ENCODE measurements at regions not wholly inside any gene's neighbourhood (a gene's known extent, or its start where the extent isn't known, plus 50 kb on each side); places are given as distances from the start of the nearest gene placed in this dataset.
"Not testable (repeated sequence)": the region's sequence is repeated elsewhere in the genome, so short reads cannot be mapped to it uniquely, and the experiment has no call there.

DNA sequence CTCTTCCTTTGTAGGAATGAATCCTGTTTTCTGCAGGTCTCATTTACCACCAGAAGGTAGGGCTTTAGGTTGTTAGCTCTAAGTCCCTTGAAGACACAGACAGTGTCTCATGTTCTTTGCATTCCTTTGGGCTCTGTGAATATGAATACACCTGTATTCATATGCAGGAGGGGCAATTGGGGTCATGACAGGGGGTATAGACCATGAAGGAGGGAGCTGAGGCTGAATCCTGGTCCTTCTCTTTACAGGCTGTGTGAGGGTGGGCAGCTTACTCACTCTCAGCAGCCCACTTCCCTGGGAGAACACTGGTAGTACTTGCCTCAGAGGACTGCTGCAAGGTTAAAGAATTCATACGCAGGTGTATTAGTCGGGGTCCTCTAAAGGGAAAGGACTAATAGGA lies 267.2 kb upstream of the MGMT start:
- no peak for DNase-seq

GRCh38 chr10:129203819-129204218 lies 263.2 kb upstream of the MGMT start:
- no peak for DNase-seq

GRCh38 chr10:129207297-129207696 lies 259.7 kb upstream of the MGMT start:
- DNase-seq: no peak

DNA sequence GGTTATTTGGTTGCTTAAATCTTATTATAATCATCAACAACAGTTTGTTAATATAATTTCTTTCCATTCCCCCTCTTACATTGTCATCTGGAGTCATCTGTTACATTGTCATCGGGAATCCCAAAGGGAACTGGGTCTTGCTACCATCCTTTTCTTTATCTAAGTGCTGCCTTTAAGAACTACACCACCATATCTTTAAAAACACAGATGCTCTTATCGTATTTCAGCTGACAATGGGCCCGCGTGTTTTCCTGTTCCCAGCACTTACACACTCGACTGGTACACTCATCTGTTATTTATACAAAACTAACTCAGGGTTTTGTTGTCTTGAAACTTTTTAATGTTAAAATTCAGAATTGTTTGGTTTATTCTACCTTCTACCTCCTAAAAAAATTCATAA lies 256.2 kb upstream of the MGMT start:
- no peak for DNase-seq

- no peak for DNase-seq
Measured at GRCh38 chr10:129213256-129213655, 253.8 kb upstream of the MGMT start.

DNA sequence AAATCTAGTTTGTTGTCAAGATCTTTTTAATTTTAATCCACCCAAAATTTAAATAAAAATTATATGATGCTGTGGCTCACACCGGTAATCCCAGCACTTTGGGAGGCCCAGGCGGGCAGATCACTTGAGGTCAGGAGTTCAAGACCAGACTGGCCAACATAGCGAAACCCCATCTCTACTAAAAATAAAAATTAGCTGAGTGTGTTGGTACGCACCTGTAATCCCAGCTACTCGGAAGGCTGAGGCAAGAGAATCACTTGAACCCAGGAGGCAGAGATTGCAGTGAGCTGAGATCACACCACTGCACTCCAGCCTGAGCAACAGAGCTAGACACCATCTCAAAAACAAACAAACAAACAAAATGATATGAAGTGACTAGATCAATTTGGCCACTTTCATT lies 253.0 kb upstream of the MGMT start:
- DNase-seq: not testable (repeated sequence)

DNA sequence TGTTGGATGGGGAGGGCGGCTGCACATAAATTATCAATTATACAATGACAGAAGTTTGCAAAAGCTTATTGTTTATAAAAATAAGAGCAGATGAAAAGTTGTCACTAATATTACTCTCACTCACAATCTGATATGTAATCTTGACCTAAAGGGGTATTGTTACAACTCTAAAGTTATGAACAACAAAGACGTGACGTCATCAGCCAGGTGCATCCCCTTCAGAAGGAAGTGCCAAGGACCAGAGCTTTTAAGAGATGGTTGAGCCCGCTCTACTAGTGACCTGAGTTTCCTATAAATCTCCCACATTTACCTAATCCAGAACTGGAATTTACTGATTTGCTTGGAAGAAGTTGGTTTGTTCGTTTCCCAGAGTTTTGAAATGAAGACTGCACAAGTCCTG lies 247.7 kb upstream of the MGMT start:
- DNase-seq: no peak

DNA sequence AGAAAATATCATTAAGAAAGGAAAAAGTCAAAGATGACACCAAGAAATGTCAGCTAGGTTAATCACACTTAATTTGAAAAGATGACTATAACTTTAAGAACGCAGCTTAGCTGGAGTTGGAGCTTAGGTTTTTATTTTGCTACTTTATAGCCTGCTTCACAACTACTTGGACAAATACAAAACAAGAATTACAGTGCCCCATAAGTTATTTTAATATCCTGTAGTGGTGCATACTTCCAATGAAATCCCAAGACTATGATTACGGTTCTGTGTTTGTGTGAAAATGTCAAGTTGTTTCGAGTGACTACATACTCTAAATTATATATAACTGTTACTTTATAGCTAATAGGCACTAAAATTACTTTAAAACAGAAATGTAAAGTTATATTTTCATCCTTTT lies 244.6 kb upstream of the MGMT start:
- no peak for DNase-seq

DNA sequence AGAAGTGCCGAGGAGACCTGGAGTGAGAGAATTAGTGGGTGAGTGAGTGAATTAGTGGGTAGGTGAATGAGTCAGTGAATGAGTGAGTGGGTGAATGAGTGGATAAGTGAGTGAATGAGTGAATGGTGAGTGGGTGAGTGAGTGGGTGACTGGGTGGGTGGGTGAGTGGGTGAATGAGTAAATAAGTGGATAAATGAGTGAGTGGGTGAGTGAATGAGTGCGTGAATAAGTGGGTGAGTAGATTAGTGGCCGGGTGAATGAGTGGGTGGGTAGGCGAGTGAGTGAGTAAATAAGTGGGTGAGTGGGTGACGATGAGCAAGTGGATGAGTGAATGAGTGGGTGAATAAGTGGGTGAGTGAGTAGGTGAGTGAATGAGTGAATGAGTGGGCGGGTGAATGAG lies 243.7 kb upstream of the MGMT start:
- DNase-seq: no peak

GRCh38 chr10:129224065-129224464 lies 243.0 kb upstream of the MGMT start:
- no peak for DNase-seq

DNA sequence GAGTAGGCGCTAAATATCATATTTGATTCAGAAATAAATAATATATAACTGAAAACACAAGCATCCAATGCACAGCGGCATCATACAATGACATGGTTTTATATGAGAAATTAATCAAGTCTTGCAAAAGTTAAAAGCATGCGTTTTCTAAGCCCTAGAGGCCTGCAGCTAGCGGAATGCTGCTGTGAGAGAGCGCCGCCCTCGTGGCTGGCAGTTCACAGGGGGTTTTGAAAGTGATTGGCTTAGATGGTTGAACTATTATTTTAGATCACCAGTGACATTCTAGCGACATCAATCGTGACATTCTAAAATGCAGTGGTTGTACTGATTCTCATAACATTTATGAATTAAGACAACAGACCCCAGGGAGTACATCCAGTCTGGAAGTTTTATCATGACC lies 235.2 kb upstream of the MGMT start:
- DNase-seq: no peak

DNA sequence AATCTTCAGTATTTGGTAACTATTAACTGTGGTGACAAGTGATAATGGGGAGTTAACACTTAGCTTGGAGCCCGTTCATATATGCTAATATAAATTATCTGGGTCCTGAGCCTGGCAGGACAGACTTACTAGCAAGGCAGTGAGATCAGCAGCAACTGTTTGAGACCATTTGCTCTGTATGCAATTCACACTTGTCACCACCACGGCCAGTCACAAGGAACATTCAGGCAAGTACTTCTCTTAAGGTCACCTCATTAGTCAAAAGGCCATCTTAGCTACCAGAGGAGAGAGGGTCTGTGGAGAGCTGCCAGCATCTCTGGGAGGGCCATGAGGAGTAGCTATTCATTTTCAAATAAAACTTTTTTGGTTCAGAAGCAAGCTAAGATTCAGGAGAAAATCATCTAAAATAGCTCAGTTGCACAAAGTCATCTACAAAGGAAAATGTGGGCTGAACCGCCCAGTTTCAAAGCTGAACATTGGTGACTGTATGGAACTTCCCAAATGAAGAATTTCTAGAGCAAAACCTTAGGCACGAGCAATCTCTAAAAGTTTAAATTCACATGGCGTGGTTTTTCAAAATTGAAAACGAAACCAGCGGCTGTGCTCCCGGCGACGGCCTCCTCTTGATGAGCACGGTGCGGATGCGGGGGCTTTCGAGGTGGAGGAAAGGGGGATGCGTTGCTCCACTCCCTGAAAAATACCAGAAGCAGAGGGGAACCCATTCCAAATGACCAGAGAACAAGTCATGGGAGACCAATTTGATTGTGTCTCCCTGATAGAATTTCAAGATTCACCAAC lies 233.5 kb upstream of the MGMT start:
- no peak for DNase-seq

DNA sequence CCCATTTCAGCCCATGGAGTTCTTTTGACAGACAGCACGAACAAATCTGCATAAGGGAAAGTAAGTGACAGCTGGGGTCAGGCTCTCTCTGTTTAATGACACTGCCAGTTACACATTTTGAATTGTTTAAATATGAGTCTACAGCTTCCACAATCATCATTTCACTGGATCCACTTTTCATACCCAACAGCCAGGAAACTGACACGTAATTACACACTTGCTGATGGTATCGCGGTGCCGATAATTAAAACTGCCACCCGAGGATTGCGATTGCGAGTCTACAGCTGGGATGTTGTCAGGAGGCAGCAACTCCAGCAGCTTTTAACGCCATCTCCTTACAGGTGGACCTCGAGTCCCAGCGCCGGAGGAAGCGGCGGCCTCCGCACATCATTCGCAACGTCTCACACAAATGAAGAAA lies 230.8 kb upstream of the MGMT start:
- DNase-seq: no peak

DNA sequence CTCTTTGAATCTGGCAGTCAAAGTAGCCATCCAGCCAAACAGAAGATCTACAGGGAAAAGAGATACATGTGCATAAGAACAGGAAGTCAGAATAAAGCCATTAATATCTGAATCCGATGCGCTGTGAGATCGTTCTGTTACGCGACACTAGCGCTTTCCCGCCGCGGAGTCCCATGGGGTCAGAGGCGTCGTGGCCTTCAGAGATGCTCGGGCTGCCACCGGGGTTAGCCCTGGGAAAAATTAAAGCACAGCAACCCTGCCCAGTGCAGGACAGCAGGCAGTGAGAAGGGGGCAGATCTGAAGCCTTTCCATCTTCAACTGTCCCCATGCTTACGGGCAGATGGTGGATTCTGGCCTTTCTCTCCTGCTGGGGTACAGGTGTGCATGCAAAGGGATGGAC lies 225.6 kb upstream of the MGMT start:
- no peak for DNase-seq

DNA sequence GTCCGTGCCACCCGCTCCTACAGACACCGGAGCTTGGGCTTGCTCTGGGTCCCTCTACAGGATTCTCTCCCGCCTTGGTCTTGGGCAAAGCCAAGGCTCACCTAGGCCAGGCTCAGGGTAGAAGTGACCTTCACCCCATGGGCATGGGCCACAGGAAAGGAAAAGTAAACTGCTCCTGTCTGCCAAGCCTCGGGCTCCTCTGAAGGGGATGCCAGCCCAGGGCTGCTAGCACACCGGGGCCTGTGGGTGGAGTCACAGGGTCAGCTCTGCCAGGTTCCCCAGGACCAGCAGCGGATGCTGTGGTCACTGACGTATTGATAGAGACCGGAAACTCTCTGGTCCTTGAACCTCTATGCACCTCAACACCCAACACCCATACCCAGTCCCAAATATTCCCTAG lies 222.7 kb upstream of the MGMT start:
- DNase-seq: no peak

- no peak for DNase-seq
Measured at GRCh38 chr10:129244757-129245156, 222.3 kb upstream of the MGMT start.

GRCh38 chr10:129253161-129253864 lies 213.7 kb upstream of the MGMT start:
- DNase-seq: no peak

DNA sequence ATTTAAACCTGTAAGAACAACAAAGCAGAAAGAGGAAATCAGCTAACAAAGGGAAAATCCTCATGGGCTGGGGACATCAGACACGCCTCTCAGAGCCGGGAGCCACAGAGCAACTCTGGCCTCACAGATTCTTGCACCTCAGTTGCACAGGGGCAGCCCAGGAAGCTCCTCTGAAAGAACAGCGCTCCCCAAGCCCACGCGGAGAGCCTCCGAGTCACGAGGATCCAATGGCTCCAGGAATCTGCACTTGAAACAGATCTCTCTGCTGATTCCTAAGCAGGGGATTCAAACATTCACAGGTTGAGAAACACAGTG lies 213.2 kb upstream of the MGMT start:
- DNase-seq: no peak

GRCh38 chr10:129258283-129258923 lies 208.6 kb upstream of the MGMT start:
- no peak for DNase-seq

DNA sequence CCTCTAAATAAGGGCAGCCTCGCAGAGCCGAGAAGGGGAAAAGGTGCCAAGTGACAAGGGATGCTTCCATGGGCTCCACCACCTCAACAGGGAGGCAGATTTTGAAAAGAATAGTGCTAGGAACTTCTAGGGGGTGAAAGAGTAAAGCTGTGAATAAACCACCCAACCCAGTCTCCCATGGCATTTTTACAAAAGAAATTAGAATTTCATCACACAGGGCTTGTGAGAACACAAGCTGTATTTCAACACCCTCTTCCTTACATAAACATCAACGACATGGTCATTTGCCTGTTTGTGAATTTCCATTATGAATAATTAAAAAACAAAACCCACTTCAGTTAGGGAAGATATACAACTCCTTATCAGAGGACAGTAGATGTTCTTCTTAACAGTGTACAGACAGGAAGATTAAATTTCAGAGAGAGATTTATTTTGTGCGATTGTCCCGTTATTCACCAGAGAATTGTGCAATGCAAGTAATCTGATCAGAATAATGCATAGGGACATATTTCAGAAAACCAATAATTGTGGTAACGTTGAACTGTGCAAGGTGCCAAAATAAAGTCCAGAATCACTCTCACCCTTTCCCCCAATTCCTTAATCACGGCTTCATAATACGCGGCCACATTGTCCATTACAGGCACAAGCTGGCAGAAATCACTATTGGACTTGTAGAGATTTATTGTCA lies 207.8 kb upstream of the MGMT start:
- no peak for DNase-seq

DNA sequence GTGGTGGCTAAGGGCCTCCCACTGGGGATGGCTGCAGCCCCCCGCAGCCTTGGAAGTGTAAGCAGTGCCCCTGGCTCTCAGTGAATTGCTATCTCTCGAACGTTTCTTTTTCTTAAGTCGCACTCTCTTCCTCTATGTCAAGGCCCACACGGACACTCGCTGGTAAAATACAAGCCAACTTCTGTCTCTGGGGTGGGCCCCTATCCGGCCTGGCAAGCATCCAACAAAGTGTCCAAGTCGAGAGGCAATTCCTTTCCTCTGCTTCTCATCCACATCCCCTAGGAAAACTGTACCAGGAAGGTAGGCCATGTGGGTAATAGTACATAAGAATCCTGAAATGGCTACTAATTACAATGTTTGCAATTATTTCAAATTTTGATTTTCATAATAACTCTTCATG lies 194.9 kb upstream of the MGMT start:
- DNase-seq: no peak

- no peak for DNase-seq
Measured at GRCh38 chr10:129272866-129273650, 194.0 kb upstream of the MGMT start.

DNA sequence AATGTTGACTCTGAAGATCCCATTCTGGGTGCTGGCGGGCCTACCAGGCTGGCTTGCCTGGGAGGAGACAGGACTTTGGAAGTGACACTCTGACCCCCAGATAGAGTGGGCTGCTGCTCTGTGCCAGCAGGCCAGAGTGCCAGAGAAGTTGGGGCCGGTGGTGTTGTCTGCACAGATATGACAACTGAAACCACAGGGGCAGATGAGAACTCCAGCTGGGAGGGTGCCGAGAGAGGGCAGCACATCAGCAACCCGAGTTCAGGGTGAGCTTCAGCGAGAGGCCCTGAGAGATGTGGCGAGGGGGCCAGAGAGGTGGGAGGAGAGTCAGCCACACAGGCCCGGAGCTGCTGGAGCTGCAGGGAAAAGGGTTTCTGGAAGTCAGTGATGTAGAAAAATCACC lies 193.2 kb upstream of the MGMT start:
- no peak for DNase-seq

Measured in stimulated activated CD4-positive, alpha-beta T cell treated with anti-CD3 and anti-CD28 coated beads, Interleukin-4, amount 100 ng/mL, for 24 hours (primary cell).